SU-DHL-6 (cell line): ENCODE measurements at regions not wholly inside any gene's neighbourhood (a gene's known extent, or its start where the extent isn't known, plus 50 kb on each side); places are given as distances from the start of the nearest gene placed in this dataset.

Experiments used
- CTCF ChIP-seq: fragments of 200-600 bp; sonication (generic); IDR thresholded peaks from one replicate; pipeline ENCODE4 v1.5.1; 2017; ENCODE audit warnings: antibody characterized with exemption, mild to moderate bottlenecking, low read length, moderate library complexity; ENCODE audit not compliant: insufficient read depth, poor library complexity, severe bottlenecking
- EZH2phosphoT487 ChIP-seq: fragments of 200-600 bp; sonication (generic), shearing (Covaris generic); conservative IDR thresholded peaks from 2 replicates; pipeline ENCODE4 v1.6.1; 2018; ENCODE audit warnings: mild to moderate bottlenecking, antibody characterized with exemption, low read length, moderate library complexity, mixed read lengths

- no peak for TF ChIP-seq CTCF
- TF ChIP-seq EZH2phosphoT487 = no peak
Observed at GRCh38 chr14:38500125-38500524, 244.2 kb upstream of the CLEC14A start.
